GM12878 (cell line): ENCODE measurements at regions not wholly inside any gene's neighbourhood (a gene's known extent, or its start where the extent isn't known, plus 50 kb on each side); places are given as distances from the start of the nearest gene placed in this dataset.

ENCODE experiments used
- ATAC-seq: fragments of 200-7000 bp; cut with Tn5 transposase; 3 replicates; pipeline ENCODE4 v1.9.1; 2020; ENCODE audit warnings: mild to moderate bottlenecking, moderate library complexity
- BruUV-seq: library from RNA; stranded (reverse); fragments of 400-500 nt; replicated peaks from 2 replicates; lab custom pipeline; 2021; lab: Mats Ljungman, UMichigan
- CTCF ChIA-PET: fragments of 300-600 bp; sonication (Branson Sonifier 250); formaldehyde crosslinking; extraction: SDS; loops from one replicate; lab custom pipeline; 2021; ENCODE audit warnings: inconsistent platforms; lab: Yijun Ruan, JAX
- POLR2A ChIA-PET: fragments of 350-600 bp; formaldehyde crosslinking; extraction: SDS; loops from one replicate; lab custom pipeline; 2021; ENCODE audit warnings: inconsistent platforms; lab: Charles Lee
- RAD21 ChIA-PET: fragments of 300-600 bp; sonication (Branson Sonifier 250); formaldehyde crosslinking; loops from one replicate; lab custom pipeline; 2023; ENCODE audit warnings: antibody characterized with exemption; ENCODE audit not compliant: unreplicated experiment; lab: Charles Lee
- SMC1A ChIA-PET: fragments of 300-600 bp; sonication (Branson Sonifier 250); formaldehyde crosslinking; loops from one replicate; lab custom pipeline; 2023; ENCODE audit not compliant: unreplicated experiment, uncharacterized antibody; lab: Charles Lee
- DNase-seq: peaks from one replicate; pipeline ENCODE4 v3.0.0-alpha.2; 2011; ENCODE audit warnings: low read depth, low spot score
- FAIRE-seq: peaks from 3 replicates; lab custom pipeline; 2011; peaks lifted over from hg19 to GRCh38; lab: Jason Lieb, UNC
- H2AFZ ChIP-seq: 2 replicates; pipeline ENCODE4 v1.6.0; 2011; ENCODE audit warnings: low read depth, low read length, control low read depth; ENCODE audit not compliant: control insufficient read depth
- H3K27ac ChIP-seq: 2 replicates; pipeline ENCODE4 v1.5.1; 2011; ENCODE audit warnings: control low read depth; ENCODE audit not compliant: control insufficient read depth, insufficient read depth
- H3K27me3 ChIP-seq, 2 experiments: replicated peaks in 1 of 2; 2 replicates each; pipeline versions ENCODE4 v1.6.0 to v1.6.1; 2011; ENCODE audit warnings: low read length in 1 of 2; ENCODE audit not compliant: control insufficient read depth in 2 of 2, insufficient read depth in 2 of 2
- H3K36me3 ChIP-seq, 2 experiments: 2 replicates each; pipeline ENCODE4 v1.5.1; 2011; ENCODE audit warnings: low read length in 1 of 2; ENCODE audit not compliant: control insufficient read depth in 2 of 2, insufficient read depth in 2 of 2
- H3K4me1 ChIP-seq: 2 replicates; pipeline ENCODE4 v1.6.1; 2011; ENCODE audit warnings: mild to moderate bottlenecking, low read length, moderate library complexity, mixed read lengths; ENCODE audit not compliant: control insufficient read depth, insufficient read depth
- H3K4me2 ChIP-seq: 2 replicates; pipeline ENCODE4 v1.6.0; 2011; ENCODE audit warnings: control low read depth; ENCODE audit not compliant: control insufficient read depth, insufficient read depth
- H3K4me3 ChIP-seq: fragments of 200-600 bp; sonication (generic); 2 replicates; pipeline ENCODE4 v1.5.1; 2016
- H3K79me2 ChIP-seq: 2 replicates; pipeline ENCODE4 v1.6.0; 2011; ENCODE audit warnings: low read length; ENCODE audit not compliant: control insufficient read depth, insufficient read depth
- H3K9ac ChIP-seq: 2 replicates; pipeline ENCODE4 v1.8.0; 2011; ENCODE audit warnings: low read length, control low read depth, mixed read lengths; ENCODE audit not compliant: control insufficient read depth, insufficient read depth
- H3K9me3 ChIP-seq: replicated peaks from 3 replicates; pipeline ENCODE4 v1.5.1; 2011; ENCODE audit warnings: mild to moderate bottlenecking, low read length; ENCODE audit not compliant: control insufficient read depth, insufficient read depth
- H4K20me1 ChIP-seq: 2 replicates; pipeline ENCODE4 v1.6.0; 2011; ENCODE audit not compliant: control insufficient read depth, insufficient read depth
- ELK1 ChIP-seq: IDR thresholded peaks from 2 replicates; pipeline ENCODE4 v1.6.1; 2012; ENCODE audit warnings: low read depth, low read length, improper control_type of control experiment
- JUND ChIP-seq: IDR thresholded peaks from 2 replicates; pipeline ENCODE4 v1.6.1; 2012; ENCODE audit warnings: low read depth, mild to moderate bottlenecking, low read length, improper control_type of control experiment, moderate library complexity
- KLF5 ChIP-seq: fragments of 450-650 bp; IDR thresholded peaks from 2 replicates; pipeline ENCODE4 v1.6.1; 2014; ENCODE audit warnings: mild to moderate bottlenecking; ENCODE audit not compliant: partially characterized antibody
- RB1 ChIP-seq: fragments of 450-650 bp; formaldehyde crosslinking; IDR thresholded peaks from 2 replicates; pipeline ENCODE4 v1.6.1; 2017; ENCODE audit warnings: mild to moderate bottlenecking, borderline replicate concordance
- RELA ChIP-seq: fragments of 450-650 bp; IDR thresholded peaks from 2 replicates; pipeline ENCODE4 v1.8.0; 2014; ENCODE audit warnings: borderline replicate concordance; ENCODE audit not compliant: partially characterized antibody
- STAT3 ChIP-seq: IDR thresholded peaks from 2 replicates; pipeline ENCODE4 v1.6.1; 2011; ENCODE audit warnings: low read depth, low read length, improper control_type of control experiment
- TARDBP ChIP-seq: IDR thresholded peaks from 2 replicates; pipeline ENCODE4 v1.6.1; 2016; ENCODE audit warnings: borderline replicate concordance
- ZBTB33 ChIP-seq: fragments of 450-650 bp; IDR thresholded peaks from 2 replicates; pipeline ENCODE4 v1.6.1; 2017; ENCODE audit warnings: mild to moderate bottlenecking
- ZNF384 ChIP-seq: IDR thresholded peaks from 2 replicates; pipeline ENCODE4 v1.6.1; 2012; ENCODE audit warnings: low read depth, mild to moderate bottlenecking, low read length, improper control_type of control experiment, borderline replicate concordance
- WGBS: methylation state at CpG from one replicate; pipeline ENCODE4 v1.1.6; 2016; ENCODE audit warnings: low lambda C conversion rate; ENCODE audit not compliant: insufficient replicate concordance, insufficient coverage; ENCODE audit errors: missing lambda C conversion rate; 5-methylcytosine and 5-hydroxymethylcytosine counted together
- in situ Hi-C: fragments of 300-500 bp; cut with MboI; formaldehyde crosslinking; loops from 9 replicates; pipeline ENCODE4 v1.14.3; 2018; ENCODE audit warnings: mixed read lengths
- intact Hi-C: fragments of 100-400 bp; cut with micrococcal nuclease; formaldehyde crosslinking; loops from one replicate; pipeline ENCODE4 v1.14.2; 2022; ENCODE audit not compliant: unreplicated experiment

GRCh38 chr18:24935896-24936295 is 416.1 kb downstream of the ZNF521 start:
- in situ Hi-C loops = no loop called here
- CTCF ChIA-PET = no interaction called here
- no TSS peak for BruUV-seq

More at GRCh38 chr18:24935896-24936295, 416.1 kb downstream of the ZNF521 start:
- no peak for TF ChIP-seq ZBTB33
- TF ChIP-seq KLF5 = no peak
- no peak for TF ChIP-seq TARDBP
- TF ChIP-seq ZNF384 = no peak
- no peak for TF ChIP-seq RB1
- TF ChIP-seq ELK1 = no peak
- TF ChIP-seq RELA = no peak
- TF ChIP-seq STAT3 = no peak
- no peak for TF ChIP-seq JUND
- intact Hi-C loops = no loop called here
- DNase-seq = no peak
- H3K4me1 ChIP-seq = no peaks in the 10 kb centered on the region
- no peaks in the 10 kb centered on the region for H4K20me1 ChIP-seq
- ChIA-PET RAD21 (no interaction called here), POLR2A (no interaction called here), SMC1A (no interaction called here)
- H3K27ac ChIP-seq = no peak overlapping the region
- no peak overlapping the region for H3K4me2 ChIP-seq
- no peak overlapping the region for H3K4me3 ChIP-seq
- no peaks in the 10 kb centered on the region for H3K9me3 ChIP-seq
- H3K9ac ChIP-seq = no peak overlapping the region
- no peaks in the 10 kb centered on the region for H3K36me3 ChIP-seq
- no peak for ATAC-seq
- H3K27me3 ChIP-seq = no peaks in the 10 kb centered on the region; a peak in 1 of 4 replicates
- WGBS = 0% methylated on average over 1 of the region's 1 CpG
- no peaks in the 10 kb centered on the region for H3K79me2 ChIP-seq
- H2AFZ ChIP-seq = no peak overlapping the region
- FAIRE-seq = no peak
